ENCODE measurements at regions not wholly inside any gene's neighbourhood (a gene's known extent, or its start where the extent isn't known, plus 50 kb on each side); places are given as distances from the start of the nearest gene placed in this dataset.

- Histone ChIP-seq H3K4me1 (ENCODE audit: low read length) (no peaks in the 10 kb centered on the region), H4K20me1 (ENCODE audit: insufficient read depth, low read depth, low read length) (no peaks in the 10 kb centered on the region), H3K36me3 (ENCODE audit: insufficient read depth, low read length) (no peaks in the 10 kb centered on the region), H3K27me3 (ENCODE audit: low read length) (no peaks in the 10 kb centered on the region; the same call in 1 of the 2 replicates), H3K9me3 (ENCODE audit: low read length) (no peaks in the 10 kb centered on the region), H3K9me2 (replicated peaks; ENCODE audit: insufficient read depth, low read length) (no peaks in the 10 kb centered on the region), H3K4me3 (ENCODE audit: low read length) (no peak overlapping the region), H2AFZ (ENCODE audit: low read length) (no peak overlapping the region), H3K9ac (ENCODE audit: low read length) (no peak overlapping the region), H3K79me2 (ENCODE audit: low read length) (no peaks in the 10 kb centered on the region), H3K4me2 (ENCODE audit: low read depth, low read length, poor library complexity, severe bottlenecking) (no peak overlapping the region), H3K27ac (ENCODE audit: low read length) (no peak overlapping the region)
- DNase-seq, result no peak
These were observed 135.4 kb downstream of the HMHB1 start for GRCh38 chr5:143947313-143947712.

DNA sequence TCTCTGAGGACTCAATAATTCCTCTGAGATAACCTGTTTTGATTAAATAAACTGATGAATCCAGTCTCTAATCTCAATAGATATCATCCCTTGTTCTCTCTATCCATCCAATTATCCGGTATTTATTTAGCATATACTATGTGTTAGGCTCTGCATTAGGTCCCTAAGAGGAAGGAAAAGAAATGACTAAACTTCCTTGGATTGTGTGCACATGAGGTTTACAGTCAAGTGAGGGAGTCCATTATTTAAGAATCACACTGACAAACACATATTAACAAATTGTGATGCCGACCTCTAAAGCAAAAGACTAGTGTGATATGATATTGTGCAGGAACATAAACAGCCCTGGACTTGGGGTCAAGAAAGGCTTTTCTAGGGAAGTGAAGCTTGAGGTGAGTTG lies 140.8 kb downstream of the HMHB1 start:
- Histone ChIP-seq H3K4me1 (ENCODE audit: low read length) (no peaks in the 10 kb centered on the region), H3K9ac (ENCODE audit: low read length) (no peak overlapping the region), H2AFZ (ENCODE audit: low read length) (no peak overlapping the region), H3K9me3 (ENCODE audit: low read length) (no peaks in the 10 kb centered on the region), H3K9me2 (replicated peaks; ENCODE audit: insufficient read depth, low read length) (no peaks in the 10 kb centered on the region), H4K20me1 (ENCODE audit: insufficient read depth, low read depth, low read length) (no peaks in the 10 kb centered on the region), H3K27ac (ENCODE audit: low read length) (no peak overlapping the region), H3K27me3 (ENCODE audit: low read length) (no peaks in the 10 kb centered on the region; the same call in 1 of the 2 replicates), H3K4me2 (ENCODE audit: low read depth, low read length, poor library complexity, severe bottlenecking) (no peak overlapping the region), H3K79me2 (ENCODE audit: low read length) (no peaks in the 10 kb centered on the region), H3K36me3 (ENCODE audit: insufficient read depth, low read length) (no peaks in the 10 kb centered on the region), H3K4me3 (ENCODE audit: low read length) (no peak overlapping the region)
- no peak for DNase-seq

GRCh38 chr5:143953851-143954250 lies 141.9 kb downstream of the HMHB1 start:
- Histone ChIP-seq H3K9me3 (ENCODE audit: low read length) (no peaks in the 10 kb centered on the region), H3K9me2 (replicated peaks; ENCODE audit: insufficient read depth, low read length) (no peaks in the 10 kb centered on the region), H3K27me3 (ENCODE audit: low read length) (no peaks in the 10 kb centered on the region; the same call in 1 of the 2 replicates), H3K9ac (ENCODE audit: low read length) (no peak overlapping the region), H2AFZ (ENCODE audit: low read length) (no peak overlapping the region), H3K4me1 (ENCODE audit: low read length) (no peaks in the 10 kb centered on the region), H3K4me3 (ENCODE audit: low read length) (no peak overlapping the region), H3K79me2 (ENCODE audit: low read length) (no peaks in the 10 kb centered on the region), H3K36me3 (ENCODE audit: insufficient read depth, low read length) (no peaks in the 10 kb centered on the region), H4K20me1 (ENCODE audit: insufficient read depth, low read depth, low read length) (no peaks in the 10 kb centered on the region), H3K4me2 (ENCODE audit: low read depth, low read length, poor library complexity, severe bottlenecking) (no peak overlapping the region), H3K27ac (ENCODE audit: low read length) (no peak overlapping the region)
- DNase-seq, result no peak

DNA sequence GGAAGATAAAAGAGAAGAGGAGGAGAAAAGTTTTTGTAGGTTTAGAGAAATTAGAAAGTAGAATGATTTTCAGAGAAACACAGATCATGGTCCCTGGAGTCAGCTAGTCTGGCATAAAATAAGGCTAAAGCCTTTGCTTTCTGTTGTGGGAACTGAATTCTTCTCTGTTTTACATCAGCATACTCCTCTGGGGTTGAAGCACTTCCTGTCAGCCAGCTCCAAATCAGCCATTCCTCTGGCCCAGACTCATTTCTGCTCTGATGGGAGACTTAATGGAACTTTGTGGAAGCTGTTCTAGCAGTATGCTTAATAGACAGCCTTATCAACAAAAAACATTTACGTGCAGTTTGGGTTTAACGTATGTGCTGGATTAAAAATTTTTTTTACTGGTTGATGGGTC lies 143.2 kb downstream of the HMHB1 start:
- Histone ChIP-seq H3K27ac (ENCODE audit: low read length) (no peak overlapping the region), H3K27me3 (ENCODE audit: low read length) (no peaks in the 10 kb centered on the region; the same call in 1 of the 2 replicates), H3K79me2 (ENCODE audit: low read length) (no peaks in the 10 kb centered on the region), H3K9me3 (ENCODE audit: low read length) (no peaks in the 10 kb centered on the region), H2AFZ (ENCODE audit: low read length) (no peak overlapping the region), H3K4me2 (ENCODE audit: low read depth, low read length, poor library complexity, severe bottlenecking) (no peak overlapping the region), H3K9ac (ENCODE audit: low read length) (no peak overlapping the region), H4K20me1 (ENCODE audit: insufficient read depth, low read depth, low read length) (no peaks in the 10 kb centered on the region), H3K36me3 (ENCODE audit: insufficient read depth, low read length) (no peaks in the 10 kb centered on the region), H3K4me1 (ENCODE audit: low read length) (no peaks in the 10 kb centered on the region), H3K9me2 (replicated peaks; ENCODE audit: insufficient read depth, low read length) (no peaks in the 10 kb centered on the region), H3K4me3 (ENCODE audit: low read length) (no peak overlapping the region)
- no peak for DNase-seq

GRCh38 chr5:143957455-143957854 lies 145.5 kb downstream of the HMHB1 start:
- no peak for DNase-seq
- no peaks in the 10 kb centered on the region for H3K9me2 ChIP-seq (replicated peaks; ENCODE audit: insufficient read depth, low read length)
- no peaks in the 10 kb centered on the region for H3K27me3 ChIP-seq (ENCODE audit: low read length)
- no peak overlapping the region for H3K9ac ChIP-seq (ENCODE audit: low read length)
- no peaks in the 10 kb centered on the region for H3K36me3 ChIP-seq (ENCODE audit: insufficient read depth, low read length)
- no peaks in the 10 kb centered on the region for H3K4me1 ChIP-seq (ENCODE audit: low read length)
- no peak overlapping the region for H3K4me2 ChIP-seq (ENCODE audit: low read depth, low read length, poor library complexity, severe bottlenecking)
- H3K79me2 ChIP-seq (ENCODE audit: low read length), result no peaks in the 10 kb centered on the region
- no peak overlapping the region for H3K27ac ChIP-seq (ENCODE audit: low read length)
- no peaks in the 10 kb centered on the region for H3K9me3 ChIP-seq (ENCODE audit: low read length)
- no peaks in the 10 kb centered on the region for H4K20me1 ChIP-seq (ENCODE audit: insufficient read depth, low read depth, low read length)
- no peak overlapping the region for H3K4me3 ChIP-seq (ENCODE audit: low read length)
- H2AFZ ChIP-seq (ENCODE audit: low read length), result no peak overlapping the region

- Histone ChIP-seq H2AFZ (ENCODE audit: low read length) (no peak overlapping the region), H3K27ac (ENCODE audit: low read length) (no peak overlapping the region), H3K9me2 (replicated peaks; ENCODE audit: insufficient read depth, low read length) (no peaks in the 10 kb centered on the region), H3K4me3 (ENCODE audit: low read length) (no peak overlapping the region), H3K9ac (ENCODE audit: low read length) (no peak overlapping the region), H3K27me3 (ENCODE audit: low read length) (no peaks in the 10 kb centered on the region), H3K4me1 (ENCODE audit: low read length) (no peaks in the 10 kb centered on the region), H3K36me3 (ENCODE audit: insufficient read depth, low read length) (no peaks in the 10 kb centered on the region), H3K9me3 (ENCODE audit: low read length) (no peaks in the 10 kb centered on the region), H3K4me2 (ENCODE audit: low read depth, low read length, poor library complexity, severe bottlenecking) (no peak overlapping the region), H4K20me1 (ENCODE audit: insufficient read depth, low read depth, low read length) (no peaks in the 10 kb centered on the region), H3K79me2 (ENCODE audit: low read length) (no peaks in the 10 kb centered on the region)
- DNase-seq, result no peak
These were observed 150.2 kb downstream of the HMHB1 start for GRCh38 chr5:143962201-143962600.

DNA sequence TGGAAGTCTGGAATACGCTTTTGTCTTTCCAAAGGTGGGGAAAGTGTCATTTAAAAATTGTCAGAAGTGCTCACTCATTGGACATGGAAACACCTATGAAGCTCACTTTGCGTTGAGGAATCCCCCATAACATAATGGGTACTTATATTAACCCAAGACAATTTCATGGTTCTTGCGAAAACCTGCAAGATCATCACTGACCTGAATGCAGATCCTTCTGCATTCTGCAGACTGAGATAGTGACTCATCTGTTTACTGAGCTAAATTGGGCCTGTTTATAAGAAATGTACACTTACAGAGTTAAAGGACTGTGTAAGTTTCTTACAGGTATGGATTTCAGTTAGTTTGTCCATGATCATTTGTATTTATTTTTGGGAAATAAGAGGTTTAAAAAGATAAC lies 153.0 kb downstream of the HMHB1 start:
- no peaks in the 10 kb centered on the region for H4K20me1 ChIP-seq (ENCODE audit: insufficient read depth, low read depth, low read length)
- no peaks in the 10 kb centered on the region for H3K79me2 ChIP-seq (ENCODE audit: low read length)
- H3K9me3 ChIP-seq (ENCODE audit: low read length), result no peaks in the 10 kb centered on the region
- no peaks in the 10 kb centered on the region for H3K9me2 ChIP-seq (replicated peaks; ENCODE audit: insufficient read depth, low read length)
- H3K4me3 ChIP-seq (ENCODE audit: low read length), result no peak overlapping the region
- no peak overlapping the region for H3K27ac ChIP-seq (ENCODE audit: low read length)
- no peak overlapping the region for H3K4me2 ChIP-seq (ENCODE audit: low read depth, low read length, poor library complexity, severe bottlenecking)
- no peaks in the 10 kb centered on the region for H3K27me3 ChIP-seq (ENCODE audit: low read length)
- H3K36me3 ChIP-seq (ENCODE audit: insufficient read depth, low read length), result no peaks in the 10 kb centered on the region
- no peak overlapping the region for H3K9ac ChIP-seq (ENCODE audit: low read length)
- H3K4me1 ChIP-seq (ENCODE audit: low read length), result no peaks in the 10 kb centered on the region
- no peak for DNase-seq
- H2AFZ ChIP-seq (ENCODE audit: low read length), result no peak overlapping the region

DNA sequence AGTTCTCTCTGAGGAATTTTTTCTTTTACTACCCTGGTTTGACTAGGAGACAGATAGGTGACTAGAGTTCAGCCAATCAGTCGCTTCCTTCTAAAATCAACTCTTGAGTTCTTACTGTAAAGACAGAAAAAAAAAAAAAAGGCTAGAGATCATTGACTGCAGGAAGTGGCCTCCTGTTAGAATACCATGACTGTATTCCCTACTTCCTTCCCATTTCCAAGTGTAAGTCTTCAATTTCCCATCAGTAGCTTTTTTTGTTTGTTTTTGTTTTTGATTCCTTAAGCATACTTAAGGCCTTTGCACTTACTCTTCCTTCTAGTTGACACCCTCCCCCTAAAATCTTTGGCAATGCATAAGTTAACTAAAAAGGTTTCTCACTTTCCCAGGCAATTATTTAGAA lies 154.3 kb downstream of the HMHB1 start:
- Histone ChIP-seq H3K9me2 (replicated peaks; ENCODE audit: insufficient read depth, low read length) (no peaks in the 10 kb centered on the region), H4K20me1 (ENCODE audit: insufficient read depth, low read depth, low read length) (no peaks in the 10 kb centered on the region), H3K27me3 (ENCODE audit: low read length) (no peaks in the 10 kb centered on the region), H3K9ac (ENCODE audit: low read length) (no peak overlapping the region), H3K36me3 (ENCODE audit: insufficient read depth, low read length) (no peaks in the 10 kb centered on the region), H2AFZ (ENCODE audit: low read length) (no peak overlapping the region), H3K9me3 (ENCODE audit: low read length) (no peaks in the 10 kb centered on the region), H3K4me2 (ENCODE audit: low read depth, low read length, poor library complexity, severe bottlenecking) (no peak overlapping the region), H3K4me3 (ENCODE audit: low read length) (no peak overlapping the region), H3K4me1 (ENCODE audit: low read length) (no peaks in the 10 kb centered on the region), H3K79me2 (ENCODE audit: low read length) (no peaks in the 10 kb centered on the region), H3K27ac (ENCODE audit: low read length) (no peak overlapping the region)
- no peak for DNase-seq
